Fibroblast of lung (primary cell): ENCODE measurements at regions not wholly inside any gene's neighbourhood (a gene's known extent, or its start where the extent isn't known, plus 50 kb on each side); places are given as distances from the start of the nearest gene placed in this dataset.

Experiments used
- DNase-seq, 2 donors: peaks; one replicate each; pipeline versions ENCODE4 v3.0.0 to v3.0.0-alpha.2; 2010; ENCODE audit warnings: low read depth in 2 of 2
- H2AFZ ChIP-seq: 2 replicates; pipeline ENCODE4 v1.5.1; 2012; ENCODE audit warnings: low read length, control low read depth, inconsistent platforms
- H3K27ac ChIP-seq: 2 replicates; pipeline ENCODE4 v1.5.1; 2011; ENCODE audit warnings: low read length, control low read depth; ENCODE audit not compliant: insufficient read depth
- H3K27me3 ChIP-seq: 2 replicates; pipeline ENCODE4 v1.5.1; 2011; ENCODE audit warnings: mild to moderate bottlenecking, low read length; ENCODE audit not compliant: control insufficient read depth, insufficient read depth
- H3K36me3 ChIP-seq: 2 replicates; pipeline ENCODE4 v1.5.1; 2011; ENCODE audit warnings: low read length; ENCODE audit not compliant: control insufficient read depth, insufficient read depth
- H3K4me1 ChIP-seq: 2 replicates; pipeline ENCODE4 v1.5.1; 2011; ENCODE audit warnings: low read length; ENCODE audit not compliant: control insufficient read depth, insufficient read depth; ENCODE audit errors: extremely low read depth
- H3K4me2 ChIP-seq: 2 replicates; pipeline ENCODE4 v1.5.1; 2011; ENCODE audit warnings: low read length, control low read depth; ENCODE audit not compliant: insufficient read depth; ENCODE audit errors: extremely low read depth
- H3K4me3 ChIP-seq, 4 experiments: fragments of 200-600 bp in 1 of 4; sonication (generic) in 1 of 4; replicated peaks in 1 of 4; 2 replicates each; pipeline ENCODE4 v1.5.1; 2011 to 2016; ENCODE audit warnings: low read length in 4 of 4, low read depth in 3 of 4, mild to moderate bottlenecking in 3 of 4, control low read depth in 2 of 4, inconsistent platforms in 1 of 4, mixed read lengths in 1 of 4; ENCODE audit not compliant: insufficient read depth in 1 of 4; ENCODE audit errors: control extremely low read depth in 1 of 4
- H3K79me2 ChIP-seq: 2 replicates; pipeline ENCODE4 v1.5.1; 2012; ENCODE audit warnings: mild to moderate bottlenecking, low read length, inconsistent platforms; ENCODE audit not compliant: control insufficient read depth, insufficient read depth
- H3K9ac ChIP-seq: 2 replicates; pipeline ENCODE4 v1.5.1; 2011; ENCODE audit warnings: mild to moderate bottlenecking, low read length, control low read depth; ENCODE audit not compliant: insufficient read depth
- H3K9me3 ChIP-seq: 2 replicates; pipeline ENCODE4 v1.5.1; 2012; ENCODE audit warnings: low read depth, low read length; ENCODE audit not compliant: control insufficient read depth, insufficient read depth
- H4K20me1 ChIP-seq: 2 replicates; pipeline ENCODE4 v1.5.1; 2011; ENCODE audit warnings: low read length; ENCODE audit not compliant: control insufficient read depth, insufficient read depth; ENCODE audit errors: extremely low read depth
- EZH2 ChIP-seq: IDR thresholded peaks from 2 replicates; pipeline ENCODE4 v1.5.1; 2012; ENCODE audit warnings: low read length, control low read depth, mild to moderate bottlenecking; ENCODE audit errors: missing control alignments
- TF ChIP-seq, protein P1 (sequence below), 2 donors: IDR thresholded peaks in 1 of 2; conservative IDR thresholded peaks in 1 of 2; 1 replicate in 1 of 2; 2 replicates in 1 of 2; pipeline ENCODE4 v1.5.1; 2011 to 2012; ENCODE audit warnings: low read length in 2 of 2, control low read depth in 1 of 2, inconsistent platforms in 1 of 2, low read depth in 1 of 2, mild to moderate bottlenecking in 1 of 2

DNA sequence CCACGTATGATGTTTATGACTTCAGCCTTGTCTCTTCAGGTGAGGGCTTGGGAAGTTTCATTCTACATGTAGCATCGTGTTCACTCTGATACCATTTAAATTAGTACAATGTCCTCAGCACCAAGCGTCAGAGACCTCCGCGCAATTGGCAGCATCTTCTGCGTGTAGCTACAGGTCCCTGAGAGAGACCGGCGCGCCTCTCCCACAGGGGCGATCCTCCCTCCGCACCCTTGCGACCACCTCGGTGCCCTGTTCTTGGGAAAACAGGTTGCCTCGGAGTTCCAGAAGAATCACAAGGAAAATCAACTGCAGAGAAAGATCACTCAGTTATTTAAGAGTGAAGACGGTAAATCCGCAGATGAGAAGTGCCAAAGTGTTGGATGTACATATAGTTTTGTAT lies 206.2 kb downstream of the GATA3 start:
- no peak overlapping the region for H3K9ac ChIP-seq
- no peak overlapping the region for H3K4me2 ChIP-seq
- no peak for TF ChIP-seq EZH2
- TF ChIP-seq, protein P1, sequence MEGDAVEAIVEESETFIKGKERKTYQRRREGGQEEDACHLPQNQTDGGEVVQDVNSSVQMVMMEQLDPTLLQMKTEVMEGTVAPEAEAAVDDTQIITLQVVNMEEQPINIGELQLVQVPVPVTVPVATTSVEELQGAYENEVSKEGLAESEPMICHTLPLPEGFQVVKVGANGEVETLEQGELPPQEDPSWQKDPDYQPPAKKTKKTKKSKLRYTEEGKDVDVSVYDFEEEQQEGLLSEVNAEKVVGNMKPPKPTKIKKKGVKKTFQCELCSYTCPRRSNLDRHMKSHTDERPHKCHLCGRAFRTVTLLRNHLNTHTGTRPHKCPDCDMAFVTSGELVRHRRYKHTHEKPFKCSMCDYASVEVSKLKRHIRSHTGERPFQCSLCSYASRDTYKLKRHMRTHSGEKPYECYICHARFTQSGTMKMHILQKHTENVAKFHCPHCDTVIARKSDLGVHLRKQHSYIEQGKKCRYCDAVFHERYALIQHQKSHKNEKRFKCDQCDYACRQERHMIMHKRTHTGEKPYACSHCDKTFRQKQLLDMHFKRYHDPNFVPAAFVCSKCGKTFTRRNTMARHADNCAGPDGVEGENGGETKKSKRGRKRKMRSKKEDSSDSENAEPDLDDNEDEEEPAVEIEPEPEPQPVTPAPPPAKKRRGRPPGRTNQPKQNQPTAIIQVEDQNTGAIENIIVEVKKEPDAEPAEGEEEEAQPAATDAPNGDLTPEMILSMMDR (conservative IDR thresholded peaks at IDR 0.05 in 1 of 2, IDR thresholded peaks at IDR 0.05 in 1 of 2; ENCODE audit: low read depth in 1 of 2, low read length in 2 of 2), result no peak
- no peak for DNase-seq
- no peaks in the 10 kb centered on the region for H3K36me3 ChIP-seq
- no peaks in the 10 kb centered on the region for H3K9me3 ChIP-seq
- no peaks in the 10 kb centered on the region for H4K20me1 ChIP-seq
- no peak overlapping the region for H3K27ac ChIP-seq
- H3K27me3 ChIP-seq, result no peaks in the 10 kb centered on the region
- no peak overlapping the region for H3K4me3 ChIP-seq
- H2AFZ ChIP-seq, result no peak overlapping the region
- no peaks in the 10 kb centered on the region for H3K79me2 ChIP-seq
- H3K4me1 ChIP-seq, result no peaks in the 10 kb centered on the region

DNA sequence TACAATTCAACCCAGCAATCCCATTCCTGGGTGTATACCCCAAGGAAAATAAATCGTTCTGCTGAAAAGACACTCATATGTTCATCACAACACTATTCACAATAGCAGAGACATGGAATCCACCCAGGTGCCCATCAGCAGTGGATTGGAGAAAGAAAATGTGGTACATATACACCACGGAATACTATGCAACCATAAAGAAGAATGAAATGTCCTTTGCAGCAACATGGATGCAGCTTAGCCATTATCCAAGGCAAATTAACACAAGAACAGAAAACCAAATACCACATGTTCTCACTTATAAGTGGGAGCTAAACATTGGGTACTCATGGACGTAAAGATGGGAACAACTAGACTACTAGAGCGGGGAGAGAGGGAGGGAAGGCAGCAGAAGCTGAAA lies 207.8 kb downstream of the GATA3 start:
- DNase-seq, result no peak
- H3K9me3 ChIP-seq, result no peaks in the 10 kb centered on the region
- H3K4me2 ChIP-seq, result no peak overlapping the region
- no peaks in the 10 kb centered on the region for H4K20me1 ChIP-seq
- TF ChIP-seq, protein P1 (conservative IDR thresholded peaks at IDR 0.05 in 1 of 2, IDR thresholded peaks at IDR 0.05 in 1 of 2; ENCODE audit: low read depth in 1 of 2, low read length in 2 of 2), result no peak
- no peak for TF ChIP-seq EZH2
- no peak overlapping the region for H2AFZ ChIP-seq
- no peaks in the 10 kb centered on the region for H3K4me1 ChIP-seq
- no peaks in the 10 kb centered on the region for H3K36me3 ChIP-seq
- no peak overlapping the region for H3K4me3 ChIP-seq
- H3K27me3 ChIP-seq, result no peaks in the 10 kb centered on the region
- H3K9ac ChIP-seq, result no peak overlapping the region
- H3K79me2 ChIP-seq, result no peaks in the 10 kb centered on the region
- no peak overlapping the region for H3K27ac ChIP-seq

DNA sequence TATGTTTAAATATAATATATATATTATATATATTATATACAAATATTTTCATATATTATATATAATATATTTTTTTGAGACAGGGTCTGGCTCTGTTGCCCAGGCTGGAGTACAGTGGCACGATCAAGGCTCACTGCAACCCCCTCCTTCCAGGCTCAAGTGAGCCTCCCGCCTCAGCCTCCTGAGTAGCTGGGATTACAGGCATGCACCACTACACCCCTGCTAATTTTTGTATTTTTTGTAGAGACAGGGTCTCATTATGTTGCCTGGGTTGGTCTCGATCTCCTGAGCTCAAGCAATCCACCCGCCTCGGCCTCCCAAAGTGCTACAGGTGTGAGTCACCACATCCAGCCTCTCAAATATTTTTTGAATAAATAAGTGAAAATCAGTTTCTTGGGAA lies 215.5 kb downstream of the GATA3 start:
- H3K36me3 ChIP-seq, result no peaks in the 10 kb centered on the region
- TF ChIP-seq, protein P1 (conservative IDR thresholded peaks at IDR 0.05 in 1 of 2, IDR thresholded peaks at IDR 0.05 in 1 of 2; ENCODE audit: low read depth in 1 of 2, low read length in 2 of 2), result no peak
- TF ChIP-seq EZH2, result no peak
- H3K27ac ChIP-seq, result no peak overlapping the region
- no peak overlapping the region for H3K4me3 ChIP-seq
- no peaks in the 10 kb centered on the region for H4K20me1 ChIP-seq
- no peaks in the 10 kb centered on the region for H3K79me2 ChIP-seq
- no peak overlapping the region for H2AFZ ChIP-seq
- H3K27me3 ChIP-seq, result no peaks in the 10 kb centered on the region
- no peak overlapping the region for H3K9ac ChIP-seq
- H3K4me2 ChIP-seq, result no peak overlapping the region
- no peak for DNase-seq
- H3K9me3 ChIP-seq, result no peaks in the 10 kb centered on the region
- no peaks in the 10 kb centered on the region for H3K4me1 ChIP-seq
